HS-27A (cell line): ENCODE measurements at regions not wholly inside any gene's neighbourhood (a gene's known extent, or its start where the extent isn't known, plus 50 kb on each side); places are given as distances from the start of the nearest gene placed in this dataset.
"Not testable (repeated sequence)": the region's sequence is repeated elsewhere in the genome, so short reads cannot be mapped to it uniquely, and the experiment has no call there.

Experiments used
- DNase-seq: peaks from one replicate; pipeline ENCODE4 v3.0.0-alpha.2; 2012; ENCODE audit warnings: low read depth, missing footprints

GRCh38 chr6:113709936-113710509 is 147.1 kb upstream of the MARCKS start:
- DNase-seq = no peak

- no peak for DNase-seq
Observed at GRCh38 chr6:113713665-113714064, 143.5 kb upstream of the MARCKS start.

GRCh38 chr6:113718588-113718987 is 138.6 kb upstream of the MARCKS start:
- DNase-seq = no peak

GRCh38 chr6:113719064-113719463 is 138.1 kb upstream of the MARCKS start:
- DNase-seq = no peak

- no peak for DNase-seq
Observed at GRCh38 chr6:113719545-113719944, 137.6 kb upstream of the MARCKS start.

- no peak for DNase-seq
Observed at GRCh38 chr6:113723182-113723581, 134.0 kb upstream of the MARCKS start.

GRCh38 chr6:113724927-113725326 is 132.2 kb upstream of the MARCKS start:
- not testable (repeated sequence) for DNase-seq

GRCh38 chr6:113731541-113731940 is 125.6 kb upstream of the MARCKS start:
- no peak for DNase-seq

GRCh38 chr6:113732384-113732966 is 124.7 kb upstream of the MARCKS start:
- no peak for DNase-seq

- no peak for DNase-seq
Observed at GRCh38 chr6:113733381-113733780, 123.8 kb upstream of the MARCKS start.

GRCh38 chr6:113734982-113735381 is 122.2 kb upstream of the MARCKS start:
- DNase-seq = no peak

- no peak for DNase-seq
Observed at GRCh38 chr6:113735491-113735890, 121.7 kb upstream of the MARCKS start.

- DNase-seq = no peak
Observed at GRCh38 chr6:113736978-113737377, 120.2 kb upstream of the MARCKS start.

GRCh38 chr6:113739041-113739655 is 118.0 kb upstream of the MARCKS start:
- DNase-seq = no peak

- no peak for DNase-seq
Observed at GRCh38 chr6:113741651-113742050, 115.5 kb upstream of the MARCKS start.

- no peak for DNase-seq
Observed at GRCh38 chr6:113742342-113742741, 114.8 kb upstream of the MARCKS start.

- DNase-seq = no peak
Observed at GRCh38 chr6:113744861-113745260, 112.3 kb upstream of the MARCKS start.

- DNase-seq = no peak
Observed at GRCh38 chr6:113750151-113750855, 106.8 kb upstream of the MARCKS start.

- DNase-seq = no peak
Observed at GRCh38 chr6:113754291-113754690, 102.9 kb upstream of the MARCKS start.

- no peak for DNase-seq
Observed at GRCh38 chr6:113755449-113756289, 101.5 kb upstream of the MARCKS start.

- no peak for DNase-seq
Observed at GRCh38 chr6:113756290-113756665, 100.9 kb upstream of the MARCKS start.

- no peak for DNase-seq
Observed at GRCh38 chr6:113758214-113758613, 98.9 kb upstream of the MARCKS start.
